Neural progenitor cell (in vitro differentiated cells): ENCODE measurements at regions not wholly inside any gene's neighbourhood (a gene's known extent, or its start where the extent isn't known, plus 50 kb on each side); places are given as distances from the start of the nearest gene placed in this dataset.

Source experiments
- DNase-seq: peaks from one replicate; pipeline ENCODE4 v3.0.0-alpha.2; 2016; ENCODE audit warnings: low spot score
- H2AFZ ChIP-seq: fragments of 200-600 bp; sonication (generic); replicated peaks from 2 replicates; pipeline ENCODE4 v1.6.1; 2016; ENCODE audit warnings: antibody characterized with exemption
- H3F3A ChIP-seq: fragments of 200-600 bp; sonication (generic); 2 replicates; pipeline ENCODE4 v1.6.1; 2016; ENCODE audit warnings: antibody characterized with exemption, low read depth
- H3K27ac ChIP-seq: fragments of 200-600 bp; sonication (generic); 2 replicates; pipeline ENCODE4 v1.5.1; 2016; ENCODE audit warnings: mild to moderate bottlenecking
- H3K27me3 ChIP-seq: fragments of 200-600 bp; sonication (generic); 2 replicates; pipeline ENCODE4 v1.6.1; 2016; ENCODE audit warnings: mild to moderate bottlenecking, moderate library complexity
- H3K36me3 ChIP-seq: fragments of 200-600 bp; sonication (generic); 2 replicates; pipeline ENCODE4 v1.5.1; 2016
- H3K4me1 ChIP-seq: fragments of 200-600 bp; sonication (generic); 2 replicates; pipeline ENCODE4 v1.6.1; 2016; ENCODE audit warnings: mixed run types
- H3K4me2 ChIP-seq: fragments of 200-600 bp; sonication (generic); 2 replicates; pipeline ENCODE4 v1.6.1; 2016
- H3K4me3 ChIP-seq: fragments of 200-600 bp; sonication (generic); 2 replicates; pipeline ENCODE4 v1.5.1; 2016
- H3K79me2 ChIP-seq: fragments of 200-600 bp; sonication (generic); 2 replicates; pipeline ENCODE4 v1.6.1; 2016; ENCODE audit warnings: low read depth
- H3K9ac ChIP-seq: fragments of 200-600 bp; sonication (generic); 2 replicates; pipeline ENCODE4 v1.6.1; 2016
- H3K9me3 ChIP-seq: fragments of 200-600 bp; sonication (generic); 2 replicates; pipeline ENCODE4 v1.5.1; 2016; ENCODE audit warnings: low read depth
- H4K20me1 ChIP-seq: fragments of 200-600 bp; sonication (generic); 2 replicates; pipeline ENCODE4 v1.6.1; 2016; ENCODE audit warnings: low read depth
- H3K27ac Mint-ChIP-seq: 3 replicates; pipeline ENCODE4 v1.8.0; 2021; ENCODE audit warnings: mixed read lengths
- H3K27me3 Mint-ChIP-seq: 2 replicates; pipeline ENCODE4 v1.8.0; 2022; ENCODE audit warnings: low read depth, mild to moderate bottlenecking, inconsistent platforms, moderate library complexity, mixed read lengths; ENCODE audit not compliant: insufficient read depth
- H3K36me3 Mint-ChIP-seq: 3 replicates; pipeline ENCODE4 v1.8.0; 2021; ENCODE audit warnings: mixed read lengths
- H3K4me1 Mint-ChIP-seq: 3 replicates; pipeline ENCODE4 v1.8.0; 2021; ENCODE audit warnings: mixed read lengths
- H3K4me3 Mint-ChIP-seq: 3 replicates; pipeline ENCODE4 v1.8.0; 2021; ENCODE audit warnings: mild to moderate bottlenecking, moderate library complexity, mixed read lengths
- H3K9me3 Mint-ChIP-seq: 3 replicates; pipeline ENCODE4 v1.8.0; 2020; ENCODE audit warnings: mixed read lengths
- EZH2 ChIP-seq: fragments of 200-600 bp; sonication (generic); IDR thresholded peaks from 2 replicates; pipeline ENCODE4 v1.6.1; 2017; ENCODE audit warnings: antibody characterized with exemption, mild to moderate bottlenecking, moderate library complexity
- EZH2phosphoT487 ChIP-seq: fragments of 200-600 bp; sonication (generic); IDR thresholded peaks from 2 replicates; pipeline ENCODE4 v1.6.1; 2017; ENCODE audit warnings: antibody characterized with exemption
- TF ChIP-seq, protein P1 (sequence below): fragments of 200-600 bp; sonication (generic); IDR thresholded peaks from 2 replicates; pipeline ENCODE4 v1.5.1; 2017; ENCODE audit warnings: antibody characterized with exemption, mild to moderate bottlenecking

DNA sequence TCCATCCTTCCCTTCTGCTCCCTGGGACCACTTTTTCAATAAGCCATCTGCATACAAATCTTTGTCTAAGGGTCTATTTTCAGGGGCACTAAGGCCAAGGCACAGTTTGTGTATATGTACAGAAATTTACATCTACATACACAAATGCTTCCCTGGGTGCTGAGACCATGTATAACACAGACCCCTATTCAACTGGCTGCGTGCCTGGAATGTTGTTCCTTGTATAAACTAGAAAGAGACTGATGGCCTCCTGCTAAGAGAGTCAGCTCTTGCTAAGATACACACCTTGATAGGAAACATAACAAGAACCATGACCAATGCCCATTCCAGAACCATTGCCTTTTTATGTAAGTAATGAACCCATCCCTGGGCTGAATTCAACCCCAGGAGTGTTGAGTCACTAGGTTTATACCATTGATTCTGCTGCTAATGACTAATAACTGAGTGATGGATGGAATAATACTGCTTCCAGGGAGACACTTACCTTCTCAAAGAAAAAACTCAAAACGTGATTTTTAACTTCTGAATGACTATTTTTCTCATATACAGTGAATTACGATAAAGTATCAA lies 290.7 kb downstream of the FGFR2 start:
- no peak overlapping the region for H3K4me2 ChIP-seq
- Mint-ChIP-seq H3K27me3 (peaks cover 9% of the 10 kb centered on the region), H3K4me3 (no peak overlapping the region), H3K36me3 (no peaks in the 10 kb centered on the region), H3K27ac (no peak overlapping the region), H3K9me3 (peaks cover 5% of the 10 kb centered on the region), H3K4me1 (peaks cover 50% of the 10 kb centered on the region)
- no peak overlapping the region for H3K27ac ChIP-seq
- TF ChIP-seq EZH2 (no peak), EZH2phosphoT487 (no peak)
- TF ChIP-seq, protein P1, sequence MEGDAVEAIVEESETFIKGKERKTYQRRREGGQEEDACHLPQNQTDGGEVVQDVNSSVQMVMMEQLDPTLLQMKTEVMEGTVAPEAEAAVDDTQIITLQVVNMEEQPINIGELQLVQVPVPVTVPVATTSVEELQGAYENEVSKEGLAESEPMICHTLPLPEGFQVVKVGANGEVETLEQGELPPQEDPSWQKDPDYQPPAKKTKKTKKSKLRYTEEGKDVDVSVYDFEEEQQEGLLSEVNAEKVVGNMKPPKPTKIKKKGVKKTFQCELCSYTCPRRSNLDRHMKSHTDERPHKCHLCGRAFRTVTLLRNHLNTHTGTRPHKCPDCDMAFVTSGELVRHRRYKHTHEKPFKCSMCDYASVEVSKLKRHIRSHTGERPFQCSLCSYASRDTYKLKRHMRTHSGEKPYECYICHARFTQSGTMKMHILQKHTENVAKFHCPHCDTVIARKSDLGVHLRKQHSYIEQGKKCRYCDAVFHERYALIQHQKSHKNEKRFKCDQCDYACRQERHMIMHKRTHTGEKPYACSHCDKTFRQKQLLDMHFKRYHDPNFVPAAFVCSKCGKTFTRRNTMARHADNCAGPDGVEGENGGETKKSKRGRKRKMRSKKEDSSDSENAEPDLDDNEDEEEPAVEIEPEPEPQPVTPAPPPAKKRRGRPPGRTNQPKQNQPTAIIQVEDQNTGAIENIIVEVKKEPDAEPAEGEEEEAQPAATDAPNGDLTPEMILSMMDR: no peak
- H3K4me1 ChIP-seq: peaks cover 42% of the 10 kb centered on the region
- no peak overlapping the region for H3K9ac ChIP-seq
- no peaks in the 10 kb centered on the region for H3K79me2 ChIP-seq
- H3K36me3 ChIP-seq: no peaks in the 10 kb centered on the region
- H3K9me3 ChIP-seq: no peaks in the 10 kb centered on the region
- H3K27me3 ChIP-seq: no peaks in the 10 kb centered on the region
- peaks cover 3% of the 10 kb centered on the region for H4K20me1 ChIP-seq
- H3F3A ChIP-seq: peaks cover 37% of the 10 kb centered on the region
- H2AFZ ChIP-seq: no peak overlapping the region
- no peak overlapping the region for H3K4me3 ChIP-seq
- DNase-seq: no peak

DNA sequence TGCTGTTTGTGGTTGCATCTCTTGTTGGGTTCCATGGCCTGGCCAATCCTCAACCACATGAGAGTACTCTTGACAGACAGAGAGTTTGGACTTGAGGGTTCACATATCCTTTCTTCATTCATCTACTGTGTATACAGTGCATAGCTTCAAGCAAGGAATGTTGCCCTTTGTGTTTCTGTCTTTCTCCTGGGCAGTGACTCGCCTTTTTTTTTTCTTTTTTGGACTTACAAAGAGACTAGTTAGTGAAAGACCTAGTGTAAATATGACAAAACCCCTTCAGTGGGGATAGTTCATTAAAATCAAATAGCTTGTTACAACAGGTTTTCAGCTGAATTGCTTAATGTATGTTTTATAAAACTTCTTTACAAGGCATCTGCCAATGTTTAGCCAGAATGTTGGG lies 290.2 kb downstream of the FGFR2 start:
- no peak overlapping the region for H3K27ac ChIP-seq
- no peak overlapping the region for H3K4me3 Mint-ChIP-seq
- no peaks in the 10 kb centered on the region for H3K79me2 ChIP-seq
- no peak overlapping the region for H3K4me3 ChIP-seq
- H3K27ac Mint-ChIP-seq: no peak overlapping the region
- H3K4me1 ChIP-seq: peaks cover 48% of the 10 kb centered on the region
- no peaks in the 10 kb centered on the region for H3K36me3 ChIP-seq
- DNase-seq: no peak
- H3K27me3 Mint-ChIP-seq: peaks cover 6% of the 10 kb centered on the region
- H3F3A ChIP-seq: peaks cover 37% of the 10 kb centered on the region
- no peaks in the 10 kb centered on the region for H3K27me3 ChIP-seq
- no peaks in the 10 kb centered on the region for H3K9me3 ChIP-seq
- H4K20me1 ChIP-seq: peaks cover 3% of the 10 kb centered on the region
- no peak overlapping the region for H2AFZ ChIP-seq
- TF ChIP-seq EZH2: no peak
- no peak for TF ChIP-seq EZH2phosphoT487
- TF ChIP-seq, protein P1: no peak
- H3K4me1 Mint-ChIP-seq: peaks cover 50% of the 10 kb centered on the region
- no peaks in the 10 kb centered on the region for H3K36me3 Mint-ChIP-seq
- peaks cover 5% of the 10 kb centered on the region for H3K9me3 Mint-ChIP-seq
- H3K9ac ChIP-seq: no peak overlapping the region
- no peak overlapping the region for H3K4me2 ChIP-seq

DNA sequence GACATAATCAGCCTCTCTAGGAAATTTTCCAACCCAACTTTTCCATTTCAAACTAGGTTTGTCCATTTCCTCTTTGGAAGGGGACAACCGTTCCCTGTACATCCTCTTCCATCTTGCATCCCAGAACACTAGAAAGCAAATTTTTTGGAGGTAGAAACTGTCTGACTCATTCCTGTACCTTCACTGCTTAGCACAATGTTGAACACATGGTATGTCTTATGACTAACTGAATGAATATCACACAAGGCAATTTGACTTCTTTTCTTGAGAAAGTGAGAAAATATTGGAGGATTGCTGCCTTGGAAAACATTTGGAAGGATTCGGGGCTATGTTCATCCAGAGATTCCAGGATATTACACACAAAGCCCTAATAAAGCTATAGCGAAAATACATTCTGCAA lies 289.1 kb downstream of the FGFR2 start:
- H3K27me3 Mint-ChIP-seq: peaks cover 6% of the 10 kb centered on the region
- Histone ChIP-seq H3K9ac (no peak overlapping the region), H3K27ac (no peak overlapping the region), H3K79me2 (no peaks in the 10 kb centered on the region), H4K20me1 (peaks cover 3% of the 10 kb centered on the region), H3K4me2 (peak overlapping the region; percentile 56), H2AFZ (no peak overlapping the region), H3K36me3 (no peaks in the 10 kb centered on the region), H3K27me3 (no peaks in the 10 kb centered on the region), H3F3A (peaks cover 37% of the 10 kb centered on the region), H3K4me1 (peaks cover 52% of the 10 kb centered on the region), H3K9me3 (no peaks in the 10 kb centered on the region), H3K4me3 (no peak overlapping the region)
- DNase-seq: no peak
- H3K4me1 Mint-ChIP-seq: peaks cover 52% of the 10 kb centered on the region
- H3K9me3 Mint-ChIP-seq: peaks cover 4% of the 10 kb centered on the region
- peak overlapping the region; percentile 21 for H3K27ac Mint-ChIP-seq
- no peak overlapping the region for H3K4me3 Mint-ChIP-seq
- no peaks in the 10 kb centered on the region for H3K36me3 Mint-ChIP-seq
- TF ChIP-seq EZH2phosphoT487 (no peak), EZH2 (no peak)
- TF ChIP-seq, protein P1: no peak
